GM12874 (cell line): ENCODE measurements at regions not wholly inside any gene's neighbourhood (a gene's known extent, or its start where the extent isn't known, plus 50 kb on each side); places are given as distances from the start of the nearest gene placed in this dataset.

Source experiments
- CTCF ChIP-seq: IDR thresholded peaks from 2 replicates; pipeline ENCODE4 v1.5.1; 2011; ENCODE audit warnings: low read depth, mild to moderate bottlenecking, control low read depth, low read length, moderate library complexity; ENCODE audit not compliant: insufficient read depth

GRCh38 chr22:22771696-22772377 is 115.8 kb upstream of the IGLL5 start:
- no peak for TF ChIP-seq CTCF

GRCh38 chr22:22772396-22772795 is 115.2 kb upstream of the IGLL5 start:
- TF ChIP-seq CTCF: 0 out of 2 replicates have a peak, but pooled peaks have one; percentile 4

GRCh38 chr22:22772883-22773282 is 114.7 kb upstream of the IGLL5 start:
- no peak for TF ChIP-seq CTCF

GRCh38 chr22:22773427-22773826 is 114.2 kb upstream of the IGLL5 start:
- TF ChIP-seq CTCF: no peak

GRCh38 chr22:22773979-22774604 is 113.5 kb upstream of the IGLL5 start:
- TF ChIP-seq CTCF: no peak

- TF ChIP-seq CTCF: no peak
These were observed 111.5 kb upstream of the IGLL5 start for GRCh38 chr22:22776121-22776520.

- no peak for TF ChIP-seq CTCF
These were observed 108.4 kb upstream of the IGLL5 start for GRCh38 chr22:22779213-22779612.
